GM21390 (cell line): ENCODE measurements at regions not wholly inside any gene's neighbourhood (a gene's known extent, or its start where the extent isn't known, plus 50 kb on each side); places are given as distances from the start of the nearest gene placed in this dataset.

Source experiments
- ATAC-seq: cut with Tn5 transposase; IDR thresholded peaks from one replicate; pipeline ENCODE4 v1.9.1; 2021; ENCODE audit not compliant: unreplicated experiment

- ATAC-seq = no peak
Measured at GRCh38 chr1:229817936-229818335, 191.9 kb downstream of the URB2 start.

- no peak for ATAC-seq
Measured at GRCh38 chr1:229819091-229819490, 193.0 kb downstream of the URB2 start.

- no peak for ATAC-seq
Measured at GRCh38 chr1:229822026-229822425, 196.0 kb downstream of the URB2 start.

- no peak for ATAC-seq
Measured at GRCh38 chr1:229825042-229825441, 199.0 kb downstream of the URB2 start.

- no peak for ATAC-seq
Measured at GRCh38 chr1:229828461-229828860, 202.4 kb downstream of the URB2 start.

- no peak for ATAC-seq
Measured at GRCh38 chr1:229832695-229833094, 206.6 kb downstream of the URB2 start.

GRCh38 chr1:229834230-229834629, 208.2 kb downstream of the URB2 start:
- no peak for ATAC-seq

GRCh38 chr1:229835226-229835625, 209.2 kb downstream of the URB2 start:
- no peak for ATAC-seq

- no peak for ATAC-seq
Measured at GRCh38 chr1:229836324-229836723, 210.3 kb downstream of the URB2 start.

GRCh38 chr1:229838204-229838603, 212.2 kb downstream of the URB2 start:
- ATAC-seq = no peak

GRCh38 chr1:229839800-229840199, 213.8 kb downstream of the URB2 start:
- ATAC-seq = no peak

- peak; percentile 84 for ATAC-seq
Measured at GRCh38 chr1:229841230-229841629, 215.2 kb downstream of the URB2 start.

- no peak for ATAC-seq
Measured at GRCh38 chr1:229842302-229843255, 216.5 kb downstream of the URB2 start.

- no peak for ATAC-seq
Measured at GRCh38 chr1:229843627-229844238, 217.7 kb downstream of the URB2 start.

- ATAC-seq = no peak
Measured at GRCh38 chr1:229844675-229845074, 218.6 kb downstream of the URB2 start.

GRCh38 chr1:229845410-229846138, 219.5 kb downstream of the URB2 start:
- no peak for ATAC-seq

GRCh38 chr1:229846351-229846750, 220.3 kb downstream of the URB2 start:
- ATAC-seq = no peak

GRCh38 chr1:229848752-229849677, 218.0 kb upstream of the GALNT2 start:
- no peak for ATAC-seq

GRCh38 chr1:229851511-229851910, 215.5 kb upstream of the GALNT2 start:
- no peak for ATAC-seq

GRCh38 chr1:229853751-229854150, 213.3 kb upstream of the GALNT2 start:
- ATAC-seq = no peak

GRCh38 chr1:229854620-229855019, 212.4 kb upstream of the GALNT2 start:
- no peak for ATAC-seq
